H1 (cell line): ENCODE measurements at regions not wholly inside any gene's neighbourhood (a gene's known extent, or its start where the extent isn't known, plus 50 kb on each side); places are given as distances from the start of the nearest gene placed in this dataset.
A peak's percentile ranks its signal among the peaks of the same experiment; 100 is the strongest.
"Not testable (repeated sequence)": the region's sequence is repeated elsewhere in the genome, so short reads cannot be mapped to it uniquely, and the experiment has no call there.

Experiments
- CTCF ChIA-PET: fragments of 300-600 bp; sonication (Branson Sonifier 250); formaldehyde crosslinking; loops from one replicate; lab custom pipeline; 2021; ENCODE audit not compliant: partially characterized antibody; lab: Charles Lee
- POLR2A ChIA-PET: fragments of 300-600 bp; sonication (Branson Sonifier 250); formaldehyde crosslinking; loops from one replicate; lab custom pipeline; 2021; ENCODE audit warnings: inconsistent platforms; ENCODE audit not compliant: partially characterized antibody; lab: Charles Lee
- DNase-seq, 2 experiments: peaks; one replicate each; pipeline versions ENCODE4 v3.0.0 to v3.0.0-alpha.2; 2010 to 2022; ENCODE audit warnings: low spot score in 2 of 2, low read depth in 1 of 2, mixed read lengths in 1 of 2
- FAIRE-seq: peaks from 2 replicates; lab custom pipeline; 2011; peaks lifted over from hg19 to GRCh38; lab: Jason Lieb, UNC
- H2AFZ ChIP-seq: 2 replicates; pipeline ENCODE4 v1.8.1; 2012; ENCODE audit warnings: low read length, inconsistent platforms
- H2AK5ac ChIP-seq: 2 replicates; pipeline ENCODE4 v1.6.1; 2013; ENCODE audit warnings: low read depth, low read length
- H2BK120ac ChIP-seq: replicated peaks from 2 replicates; pipeline ENCODE3; 2013; ENCODE audit warnings: low read depth, low read length, inconsistent platforms
- H2BK12ac ChIP-seq: 2 replicates; pipeline ENCODE4 v1.6.1; 2013; ENCODE audit warnings: low read depth, low read length
- H2BK15ac ChIP-seq: 2 replicates; pipeline ENCODE4 v1.6.1; 2013; ENCODE audit warnings: low read length
- H2BK20ac ChIP-seq: 2 replicates; pipeline ENCODE4 v1.6.1; 2013; ENCODE audit warnings: low read length
- H2BK5ac ChIP-seq: 2 replicates; pipeline ENCODE4 v1.6.1; 2013; ENCODE audit warnings: low read depth, low read length
- H3K14ac ChIP-seq: 2 replicates; pipeline ENCODE4 v1.6.1; 2013; ENCODE audit warnings: inconsistent platforms; ENCODE audit not compliant: insufficient read length
- H3K18ac ChIP-seq: 2 replicates; pipeline ENCODE4 v1.6.1; 2013; ENCODE audit warnings: low read length; ENCODE audit errors: extremely low read depth
- H3K23ac ChIP-seq: 2 replicates; pipeline ENCODE4 v1.6.1; 2013; ENCODE audit warnings: inconsistent platforms; ENCODE audit not compliant: insufficient read length
- H3K23me2 ChIP-seq: 2 replicates; pipeline ENCODE4 v1.6.1; 2013; ENCODE audit warnings: low read depth, low read length
- H3K27ac ChIP-seq: 2 replicates; pipeline ENCODE4 v1.6.1; 2011; ENCODE audit warnings: low read depth, low read length, inconsistent platforms
- H3K27me3 ChIP-seq, 4 experiments: replicated peaks in 1 of 4; 1 replicate in 1 of 4; 2 replicates in 3 of 4; pipeline versions ENCODE4 v1.6.1 to v1.8.1; 2011 to 2013; ENCODE audit warnings: low read length in 3 of 4, mild to moderate bottlenecking in 3 of 4, inconsistent platforms in 2 of 4, mixed read lengths in 2 of 4, moderate library complexity in 1 of 4; ENCODE audit not compliant: control insufficient read depth in 3 of 4, insufficient read depth in 3 of 4; ENCODE audit errors: extremely low read depth in 1 of 4
- H3K36me3 ChIP-seq, 4 experiments: 2 replicates each; pipeline versions ENCODE4 v1.6.1 to v1.8.1; 2011 to 2013; ENCODE audit warnings: mild to moderate bottlenecking in 4 of 4, low read length in 3 of 4, moderate library complexity in 2 of 4, control low read depth in 1 of 4, inconsistent platforms in 1 of 4; ENCODE audit not compliant: insufficient read depth in 4 of 4, control insufficient read depth in 2 of 4
- H3K4ac ChIP-seq: replicated peaks from 2 replicates; pipeline ENCODE3; 2013; ENCODE audit warnings: low read length, low read depth, mixed read lengths, inconsistent platforms; ENCODE audit not compliant: insufficient read length
- H3K4me1 ChIP-seq, 4 experiments: replicated peaks in 1 of 4; 1 replicate in 1 of 4; 2 replicates in 3 of 4; pipeline versions ENCODE4 v1.6.1 to v1.8.1; 2011 to 2013; ENCODE audit warnings: low read length in 3 of 4, inconsistent platforms in 2 of 4, mixed read lengths in 1 of 4; ENCODE audit not compliant: insufficient read depth in 4 of 4, control insufficient read depth in 3 of 4
- H3K4me2 ChIP-seq, 2 experiments: 2 replicates each; pipeline versions ENCODE4 v1.6.1 to v1.8.1; 2011 to 2013; ENCODE audit warnings: low read depth in 2 of 2, low read length in 2 of 2, control low read depth in 1 of 2, inconsistent platforms in 1 of 2, mild to moderate bottlenecking in 1 of 2; ENCODE audit not compliant: insufficient read depth in 1 of 2
- H3K4me3 ChIP-seq, 4 experiments: fragments of 200-600, 300-600 bp in 1 of 4; sonication (generic), shearing (Covaris generic), sonication (Bioruptor Twin) in 1 of 4; 2 replicates each; pipeline versions ENCODE4 v1.5.1 to v1.8.1; 2011 to 2016; ENCODE audit warnings: low read length in 4 of 4, low read depth in 3 of 4, control low read depth in 2 of 4, inconsistent platforms in 2 of 4, mild to moderate bottlenecking in 2 of 4, mixed read lengths in 1 of 4, moderate library complexity in 1 of 4; ENCODE audit not compliant: insufficient read depth in 2 of 4; ENCODE audit errors: extremely low read depth in 1 of 4
- H3K56ac ChIP-seq: replicated peaks from 2 replicates; pipeline ENCODE3; 2013; ENCODE audit warnings: low read depth, mild to moderate bottlenecking, mixed read lengths, low read length, inconsistent platforms; ENCODE audit not compliant: insufficient read length
- H3K79me1 ChIP-seq: 2 replicates; pipeline ENCODE4 v1.6.1; 2013; ENCODE audit warnings: low read depth, low read length, control low read depth
- H3K79me2 ChIP-seq, 2 experiments: 2 replicates each; pipeline versions ENCODE4 v1.6.1 to v1.8.1; 2012 to 2013; ENCODE audit warnings: low read length in 2 of 2, mild to moderate bottlenecking in 2 of 2, inconsistent platforms in 1 of 2; ENCODE audit not compliant: insufficient read depth in 2 of 2, control insufficient read depth in 1 of 2
- H3K9ac ChIP-seq, 4 experiments: replicated peaks in 1 of 4; 1 replicate in 1 of 4; 2 replicates in 3 of 4; pipeline versions ENCODE4 v1.6.1 to v1.8.1; 2011 to 2013; ENCODE audit warnings: low read depth in 3 of 4, low read length in 3 of 4, control low read depth in 2 of 4, mild to moderate bottlenecking in 2 of 4, moderate library complexity in 2 of 4, inconsistent platforms in 1 of 4; ENCODE audit errors: extremely low read depth in 1 of 4
- H3K9me3 ChIP-seq, 2 experiments: 2 replicates each; pipeline versions ENCODE4 v1.6.1 to v1.8.1; 2012 to 2013; ENCODE audit warnings: mild to moderate bottlenecking in 2 of 2, moderate library complexity in 2 of 2, control low read depth in 1 of 2, inconsistent platforms in 1 of 2, low read depth in 1 of 2, low read length in 1 of 2, mixed read lengths in 1 of 2; ENCODE audit not compliant: insufficient read depth in 2 of 2
- H4K20me1 ChIP-seq, 2 experiments: replicated peaks in 1 of 2; 2 replicates each; pipeline versions ENCODE3 to v1.8.1; 2011 to 2013; ENCODE audit warnings: inconsistent platforms in 2 of 2, low read length in 2 of 2, mild to moderate bottlenecking in 1 of 2; ENCODE audit not compliant: insufficient read depth in 2 of 2, control insufficient read depth in 1 of 2
- H4K5ac ChIP-seq: 2 replicates; pipeline ENCODE4 v1.6.1; 2013; ENCODE audit warnings: low read length, low read depth, mixed read lengths, inconsistent platforms; ENCODE audit not compliant: insufficient read length
- H4K8ac ChIP-seq: 2 replicates; pipeline ENCODE4 v1.8.0; 2013; ENCODE audit warnings: mild to moderate bottlenecking, moderate library complexity, low read length, inconsistent platforms; ENCODE audit not compliant: insufficient read depth; ENCODE audit errors: extremely low read depth
- H4K91ac ChIP-seq: replicated peaks from 2 replicates; pipeline ENCODE3; 2013; ENCODE audit warnings: low read length, mixed read lengths, inconsistent platforms; ENCODE audit not compliant: insufficient read length
- CHD2 ChIP-seq: IDR thresholded peaks from 2 replicates; pipeline ENCODE4 v1.6.1; 2012; ENCODE audit warnings: low read length, improper control_type of control experiment
- WGBS, 2 experiments: shearing (Covaris generic) in 1 of 2; methylation state at CpG; one replicate each; pipeline versions ENCODE4 v1.1.6 to v1.1.7; 2013 to 2015; ENCODE audit warnings: low lambda C conversion rate in 2 of 2, mixed read lengths in 2 of 2, inconsistent platforms in 1 of 2, low coverage in 1 of 2, missing lambda C conversion rate in 1 of 2; ENCODE audit not compliant: insufficient replicate concordance in 2 of 2, insufficient coverage in 1 of 2, insufficient read length in 1 of 2; ENCODE audit errors: extremely low coverage in 1 of 2, missing lambda C conversion rate in 1 of 2; 5-methylcytosine and 5-hydroxymethylcytosine counted together

DNA sequence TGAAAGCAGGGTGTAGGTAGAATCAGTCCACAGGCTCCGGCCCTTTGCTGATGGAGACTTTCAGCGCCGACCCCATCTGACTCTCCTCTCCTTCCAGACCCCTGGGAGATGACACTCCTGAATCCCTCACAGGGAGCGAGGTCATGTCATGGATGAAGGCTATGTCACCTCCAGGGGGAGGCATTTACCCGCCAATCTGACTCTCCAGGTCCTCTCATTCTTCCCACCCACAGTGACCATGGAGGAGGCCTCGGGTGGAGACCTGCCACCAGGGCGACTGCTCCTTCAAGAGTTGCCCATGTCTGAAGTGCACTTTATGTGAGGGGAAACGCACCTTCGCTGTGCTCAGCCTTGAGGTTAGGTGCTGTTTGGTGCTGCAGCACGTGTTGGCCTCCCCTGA is 112.7 kb downstream of the KLF13 start (continued):
- TF ChIP-seq CHD2: no peak

DNA sequence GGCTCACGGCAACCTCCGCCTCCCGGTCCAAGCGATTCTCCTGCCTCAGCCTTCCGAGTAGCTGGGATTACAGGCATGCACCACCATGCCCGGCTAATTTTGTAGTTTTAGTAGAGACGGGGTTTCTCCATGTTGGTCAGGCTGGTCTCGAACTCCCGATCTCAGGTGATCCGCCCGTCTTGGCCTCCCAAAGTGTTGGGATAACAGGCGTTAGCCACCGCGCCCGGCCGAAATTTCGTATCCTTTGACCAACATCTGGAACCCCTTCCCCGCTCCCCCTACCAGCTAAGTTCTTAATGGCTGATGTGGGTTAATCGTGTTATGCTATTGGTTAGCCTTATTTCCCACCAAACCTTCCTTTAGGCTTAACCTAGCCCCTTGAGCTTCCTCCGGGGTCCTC is 113.6 kb downstream of the KLF13 start:
- peak overlapping the region; percentile 57 to 80 for H3K4me2 ChIP-seq
- peak overlapping the region; percentile 56; the same call in 1 of the 2 replicates for H2AFZ ChIP-seq
- H3K4ac ChIP-seq, H2BK12ac ChIP-seq, H3K23ac ChIP-seq, H3K23me2 ChIP-seq, H3K36me3 ChIP-seq, H2BK15ac ChIP-seq, H2BK5ac ChIP-seq, H3K56ac ChIP-seq, H2BK20ac ChIP-seq, DNase-seq, H3K79me2 ChIP-seq, H3K9me3 ChIP-seq, H3K4me1 ChIP-seq, H2AK5ac ChIP-seq, H4K5ac ChIP-seq, H2BK120ac ChIP-seq, H3K9ac ChIP-seq, H4K20me1 ChIP-seq, H3K14ac ChIP-seq, H3K27ac ChIP-seq, FAIRE-seq, H4K91ac ChIP-seq, H3K79me1 ChIP-seq: not testable (repeated sequence)
- H3K18ac ChIP-seq: 0 out of 2 replicates have a peak overlapping the region, but pooled peaks have one; percentile 78
- 93% methylated on average over 10 of the region's 20 CpGs; no CpG with 5 or more reads in 1 of the 2 experiments for WGBS, 2 experiments
- ChIA-PET POLR2A (interaction anchor here (0.7 to 1.3 kb wide), 2 partner anchors 12 to 108 kb away, joined by 4 read pairs; no protein-coding TSS in a partner anchor), CTCF (interaction anchor here (0.6 to 15.1 kb wide), 18 partner anchors 11 to 228 kb away, joined by 3 to 199 read pairs (median 6); no protein-coding TSS in a partner anchor)
- H3K4me3 ChIP-seq: peak overlapping the region in 3 of 4 experiments; percentile 15 to 69 (median 34); a peak in 7 of 8 replicates
- peak overlapping the region; percentile 63; the same call in 1 of the 2 replicates for H4K8ac ChIP-seq
- peaks cover 0 to 13% (median 10%) of the 10 kb centered on the region in 4 experiments; a peak in 5 of 7 replicates for H3K27me3 ChIP-seq
